B cell (primary cell): ENCODE measurements at regions not wholly inside any gene's neighbourhood (a gene's known extent, or its start where the extent isn't known, plus 50 kb on each side); places are given as distances from the start of the nearest gene placed in this dataset.

Experiments used
- ATAC-seq: fragments of 200-7000 bp; cut with Tn5 transposase; one replicate; pipeline ENCODE4 v1.10.0; 2021; ENCODE audit warnings: low read depth, mild to moderate bottlenecking, moderate number of reproducible peaks, moderate library complexity
- CTCF ChIA-PET: fragments of 350-600 bp; sonication (Branson Sonifier 250); formaldehyde crosslinking; loops from one replicate; lab custom pipeline; 2021; ENCODE audit warnings: antibody characterized with exemption, inconsistent platforms; lab: Charles Lee
- POLR2A ChIA-PET: fragments of 350-600 bp; sonication (Branson Sonifier 250); formaldehyde crosslinking; loops from one replicate; lab custom pipeline; 2021; ENCODE audit warnings: antibody characterized with exemption; lab: Charles Lee
- DNase-seq: peaks from one replicate; pipeline ENCODE4 v3.0.0; 2013
- H2AFZ ChIP-seq: 2 replicates; pipeline ENCODE4 v1.6.1; 2012; ENCODE audit warnings: mild to moderate bottlenecking, low read depth, low read length; ENCODE audit not compliant: insufficient read depth, poor library complexity, severe bottlenecking
- H3K27ac ChIP-seq, 2 donors: 1 replicate in 1 of 2; 2 replicates in 1 of 2; pipeline ENCODE4 v1.5.1; 2012 to 2013; ENCODE audit warnings: low read length in 2 of 2, mild to moderate bottlenecking in 2 of 2, moderate library complexity in 1 of 2
- H3K27me3 ChIP-seq, 4 experiments: fragments of 200-600 bp in 1 of 4; sonication (generic) in 1 of 4; replicated peaks in 1 of 4; 1 replicate in 2 of 4; 2 replicates in 2 of 4; pipeline versions ENCODE4 v1.6.1 to v1.7.0; 2013 to 2016; ENCODE audit warnings: low read length in 3 of 4, mild to moderate bottlenecking in 2 of 4, mixed read lengths in 1 of 4, moderate library complexity in 1 of 4; ENCODE audit not compliant: insufficient read depth in 4 of 4, control insufficient read depth in 3 of 4; ENCODE audit errors: control extremely low read depth in 1 of 4
- H3K36me3 ChIP-seq, 2 experiments: replicated peaks in 1 of 2; 1 replicate in 1 of 2; 2 replicates in 1 of 2; pipeline versions ENCODE4 v1.6.1 to v1.7.1; 2013; ENCODE audit warnings: low read length in 1 of 2; ENCODE audit not compliant: insufficient read depth in 2 of 2, control insufficient read depth in 1 of 2; ENCODE audit errors: control extremely low read depth in 1 of 2, extremely low read depth in 1 of 2
- H3K4me1 ChIP-seq, 2 donors: fragments of 200-600 bp in 1 of 2; sonication (generic) in 1 of 2; 1 replicate in 1 of 2; 2 replicates in 1 of 2; pipeline versions ENCODE4 v1.5.1 to v1.6.1; 2013 to 2017; ENCODE audit warnings: low read length in 2 of 2; ENCODE audit not compliant: control insufficient read depth in 2 of 2, insufficient read depth in 2 of 2
- H3K4me2 ChIP-seq: replicated peaks from 2 replicates; pipeline ENCODE3; 2012; ENCODE audit warnings: mild to moderate bottlenecking, low read depth, low read length; ENCODE audit not compliant: poor library complexity, severe bottlenecking
- H3K4me3 ChIP-seq, 5 experiments: fragments of 200-600 bp in 1 of 5; sonication (generic) in 1 of 5; 1 replicate in 3 of 5; 2 replicates in 2 of 5; pipeline versions ENCODE4 v1.5.1 to v1.7.0; 2011 to 2016; ENCODE audit warnings: low read length in 4 of 5, mild to moderate bottlenecking in 4 of 5, low read depth in 2 of 5, control low read depth in 1 of 5, moderate library complexity in 1 of 5; ENCODE audit not compliant: insufficient read depth in 1 of 5; ENCODE audit errors: control extremely low read depth in 1 of 5, extremely low read depth in 1 of 5
- H3K79me2 ChIP-seq: fragments of 200-600 bp; sonication (generic); one replicate; pipeline ENCODE4 v1.6.0; 2016; ENCODE audit warnings: low read length; ENCODE audit not compliant: control insufficient read depth, insufficient read depth
- H3K9ac ChIP-seq: fragments of 200-600 bp; sonication (generic); 2 replicates; pipeline ENCODE4 v1.6.1; 2017; ENCODE audit warnings: mild to moderate bottlenecking, low read length, moderate library complexity
- H3K9me3 ChIP-seq, 3 donors: one replicate each; pipeline versions ENCODE4 v1.6.1 to v1.7.1; 2013; ENCODE audit warnings: low read length in 2 of 3; ENCODE audit not compliant: control insufficient read depth in 2 of 3, insufficient read depth in 1 of 3; ENCODE audit errors: control extremely low read depth in 1 of 3
- H4K20me1 ChIP-seq: 2 replicates; pipeline ENCODE4 v1.6.0; 2012; ENCODE audit warnings: mild to moderate bottlenecking, low read length; ENCODE audit not compliant: insufficient read depth, control insufficient read depth, poor library complexity, severe bottlenecking
- H3K27ac Mint-ChIP-seq: one replicate; pipeline ENCODE4 v1.8.0; 2021; ENCODE audit warnings: mixed read lengths
- H3K27me3 Mint-ChIP-seq: one replicate; pipeline ENCODE4 v1.8.0; 2021; ENCODE audit warnings: mixed read lengths
- H3K4me1 Mint-ChIP-seq: one replicate; pipeline ENCODE4 v1.8.0; 2021; ENCODE audit warnings: mixed read lengths
- H3K4me3 Mint-ChIP-seq: one replicate; pipeline ENCODE4 v1.8.0; 2021; ENCODE audit warnings: mixed read lengths
- H3K9me3 Mint-ChIP-seq: one replicate; pipeline ENCODE4 v1.8.0; 2022; ENCODE audit warnings: mixed read lengths; ENCODE audit not compliant: insufficient read depth
- CTCF ChIP-seq: fragments of 200-600 bp; IDR thresholded peaks from one replicate; pipeline ENCODE4 v1.8.0; 2022; ENCODE audit warnings: antibody characterized with exemption, mild to moderate bottlenecking
- EZH2 ChIP-seq: IDR thresholded peaks from 2 replicates; pipeline ENCODE4 v1.6.1; 2012; ENCODE audit warnings: borderline replicate concordance, low read depth, mild to moderate bottlenecking, moderate library complexity, low read length; ENCODE audit not compliant: insufficient read depth, poor library complexity, severe bottlenecking
- WGBS: methylation state at CpG from one replicate; pipeline ENCODE4 v1.1.5; 2013; ENCODE audit warnings: missing lambda C conversion rate; ENCODE audit not compliant: insufficient coverage; 5-methylcytosine and 5-hydroxymethylcytosine counted together
- intact Hi-C: fragments of 100-400 bp; cut with micrococcal nuclease; formaldehyde crosslinking; loops from one replicate; pipeline ENCODE4 v1.10.0; 2022

DNA sequence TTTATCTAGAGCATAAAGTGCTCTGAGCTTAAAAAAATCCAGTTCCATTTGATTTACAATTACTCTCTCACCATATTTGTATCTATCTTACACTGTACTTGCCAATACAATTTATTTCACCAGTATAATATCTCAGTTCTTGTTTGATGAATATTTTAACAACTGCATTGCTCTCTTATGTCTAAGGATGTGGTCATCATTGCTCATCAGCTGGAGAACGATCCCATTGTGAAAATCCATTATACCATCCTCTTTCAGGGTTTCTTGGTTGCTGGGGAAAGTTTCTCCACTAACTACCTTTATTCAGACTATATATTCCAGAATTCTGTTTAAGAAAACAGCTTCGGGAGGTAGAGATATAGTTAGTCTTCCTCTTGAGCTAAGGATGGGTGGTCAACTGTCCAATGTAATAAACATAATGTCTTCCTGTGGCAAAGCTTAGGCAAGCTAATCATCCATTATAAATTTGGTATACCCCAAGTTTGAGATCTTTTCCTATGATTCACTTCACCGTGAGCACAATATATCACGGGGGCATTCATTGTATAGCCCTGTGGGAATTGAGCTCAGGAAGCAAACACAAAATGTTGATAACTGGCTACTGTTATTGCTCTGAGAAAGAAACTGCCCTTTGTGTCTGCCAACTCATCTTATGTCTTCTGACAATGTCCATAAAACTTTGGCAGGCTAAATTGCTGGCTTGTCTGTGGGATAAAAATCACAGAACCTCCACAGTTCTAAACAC is 2361.9 kb downstream of the ARAP2 start:
- H3K36me3 ChIP-seq, result no peaks in the 10 kb centered on the region
- H3K9me3 Mint-ChIP-seq, result no peaks in the 10 kb centered on the region
- H3K9me3 ChIP-seq, result peaks cover 0 to 4% (median 0%) of the 10 kb centered on the region in 3 donors
- no peaks in the 10 kb centered on the region for H3K27me3 ChIP-seq
- H2AFZ ChIP-seq, result no peak overlapping the region
- TF ChIP-seq EZH2, result no peak
- no peak for TF ChIP-seq CTCF
- no peak overlapping the region for H3K4me3 Mint-ChIP-seq
- H3K27ac Mint-ChIP-seq, result no peak overlapping the region
- DNase-seq (no peak), ATAC-seq (no peak)
- H4K20me1 ChIP-seq, result no peaks in the 10 kb centered on the region
- no peak overlapping the region for H3K9ac ChIP-seq
- H3K4me2 ChIP-seq, result no peak overlapping the region
- no peaks in the 10 kb centered on the region for H3K27me3 Mint-ChIP-seq
- no peak overlapping the region for H3K27ac ChIP-seq
- no peaks in the 10 kb centered on the region for H3K4me1 ChIP-seq
- no CpG with 5 or more reads among the region's 4 CpGs for WGBS
- intact Hi-C loops, result no loop called here
- H3K4me3 ChIP-seq, result no peak overlapping the region
- ChIA-PET POLR2A (no interaction called here), CTCF (no interaction called here)
- no peaks in the 10 kb centered on the region for H3K79me2 ChIP-seq
- H3K4me1 Mint-ChIP-seq, result no peaks in the 10 kb centered on the region

GRCh38 chr4:33883111-33883510 is 2361.2 kb downstream of the ARAP2 start:
- no peak for ATAC-seq
- ChIA-PET CTCF (no interaction called here), POLR2A (no interaction called here)
- Histone ChIP-seq H2AFZ (no peak overlapping the region), H3K9me3 (peaks cover 0 to 4% (median 0%) of the 10 kb centered on the region in 3 donors), H3K4me3 (no peak overlapping the region), H3K79me2 (no peaks in the 10 kb centered on the region), H3K9ac (no peak overlapping the region), H4K20me1 (no peaks in the 10 kb centered on the region), H3K4me1 (no peaks in the 10 kb centered on the region), H3K4me2 (no peak overlapping the region), H3K36me3 (no peaks in the 10 kb centered on the region), H3K27me3 (no peaks in the 10 kb centered on the region), H3K27ac (no peak overlapping the region)
- intact Hi-C loops, result no loop called here
- no peak overlapping the region for H3K4me3 Mint-ChIP-seq
- no peak overlapping the region for H3K27ac Mint-ChIP-seq
- no peak for DNase-seq
- H3K9me3 Mint-ChIP-seq, result no peaks in the 10 kb centered on the region
- no peak for TF ChIP-seq EZH2
- no peak for TF ChIP-seq CTCF
- no peaks in the 10 kb centered on the region for H3K4me1 Mint-ChIP-seq
- no peaks in the 10 kb centered on the region for H3K27me3 Mint-ChIP-seq
